ENCODE measurements at regions not wholly inside any gene's neighbourhood (a gene's known extent, or its start where the extent isn't known, plus 50 kb on each side); places are given as distances from the start of the nearest gene placed in this dataset.

DNA sequence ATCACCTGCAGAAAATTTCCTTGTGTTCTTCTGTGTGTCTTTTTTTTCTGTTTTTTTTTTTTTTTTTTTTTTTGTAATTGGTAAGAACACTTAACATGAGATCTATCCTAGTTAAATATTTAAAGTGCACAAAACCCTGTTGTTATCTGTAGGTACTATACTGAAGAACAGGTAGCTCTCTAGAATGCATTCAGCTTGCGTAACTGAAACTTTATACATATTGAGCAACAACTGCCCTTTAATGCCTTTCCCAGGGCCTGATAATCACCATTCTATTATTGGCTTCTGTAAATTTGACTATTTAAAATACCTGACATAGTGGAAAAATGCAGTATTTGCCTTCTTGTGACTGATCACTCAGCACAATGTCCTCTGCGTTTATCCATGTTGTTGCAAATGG lies 701.8 kb downstream of the SUCLG1 start:
- H3K4me1 ChIP-seq (ENCODE audit: insufficient read depth, low read length), result no peaks in the 10 kb centered on the region
- ChIA-PET CTCF (interaction anchor here (0.7 kb wide), 1 partner anchor 270 kb away, joined by 3 read pairs; no protein-coding TSS in a partner anchor), POLR2A (no interaction called here)
- H3K36me3 ChIP-seq (ENCODE audit: insufficient read depth, low read length), result no peaks in the 10 kb centered on the region
- Mint-ChIP-seq H3K27ac (no peak overlapping the region), H3K4me3 (no peak overlapping the region), H3K4me1 (ENCODE audit: low read depth) (no peaks in the 10 kb centered on the region), H3K9me3 (peaks cover 14% of the 10 kb centered on the region), H3K36me3 (ENCODE audit: low read depth) (no peaks in the 10 kb centered on the region), H3K27me3 (no peaks in the 10 kb centered on the region)
- DNase-seq, result no peak
- no peak overlapping the region for H3K27ac ChIP-seq (ENCODE audit: low read depth in 1 of 2, low read length in 2 of 2)
- no peak for ATAC-seq (ENCODE audit: poor library complexity)
- H3K27me3 ChIP-seq (ENCODE audit: control insufficient read depth in 1 of 2, insufficient read depth in 2 of 2, low read length in 2 of 2), result no peaks in the 10 kb centered on the region
- peaks cover 0 to 6% of the 10 kb centered on the region in 2 experiments for H3K9me3 ChIP-seq (ENCODE audit: control insufficient read depth in 1 of 2, insufficient read depth in 1 of 2, low read length in 2 of 2)
- TF ChIP-seq, protein P1, sequence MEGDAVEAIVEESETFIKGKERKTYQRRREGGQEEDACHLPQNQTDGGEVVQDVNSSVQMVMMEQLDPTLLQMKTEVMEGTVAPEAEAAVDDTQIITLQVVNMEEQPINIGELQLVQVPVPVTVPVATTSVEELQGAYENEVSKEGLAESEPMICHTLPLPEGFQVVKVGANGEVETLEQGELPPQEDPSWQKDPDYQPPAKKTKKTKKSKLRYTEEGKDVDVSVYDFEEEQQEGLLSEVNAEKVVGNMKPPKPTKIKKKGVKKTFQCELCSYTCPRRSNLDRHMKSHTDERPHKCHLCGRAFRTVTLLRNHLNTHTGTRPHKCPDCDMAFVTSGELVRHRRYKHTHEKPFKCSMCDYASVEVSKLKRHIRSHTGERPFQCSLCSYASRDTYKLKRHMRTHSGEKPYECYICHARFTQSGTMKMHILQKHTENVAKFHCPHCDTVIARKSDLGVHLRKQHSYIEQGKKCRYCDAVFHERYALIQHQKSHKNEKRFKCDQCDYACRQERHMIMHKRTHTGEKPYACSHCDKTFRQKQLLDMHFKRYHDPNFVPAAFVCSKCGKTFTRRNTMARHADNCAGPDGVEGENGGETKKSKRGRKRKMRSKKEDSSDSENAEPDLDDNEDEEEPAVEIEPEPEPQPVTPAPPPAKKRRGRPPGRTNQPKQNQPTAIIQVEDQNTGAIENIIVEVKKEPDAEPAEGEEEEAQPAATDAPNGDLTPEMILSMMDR (IDR thresholded peaks at IDR 0.05), result no peak
- no peak overlapping the region for H3K4me3 ChIP-seq (ENCODE audit: low read length)
- intact Hi-C loops (cut with DNase I, micrococcal nuclease), result no loop called here

DNA sequence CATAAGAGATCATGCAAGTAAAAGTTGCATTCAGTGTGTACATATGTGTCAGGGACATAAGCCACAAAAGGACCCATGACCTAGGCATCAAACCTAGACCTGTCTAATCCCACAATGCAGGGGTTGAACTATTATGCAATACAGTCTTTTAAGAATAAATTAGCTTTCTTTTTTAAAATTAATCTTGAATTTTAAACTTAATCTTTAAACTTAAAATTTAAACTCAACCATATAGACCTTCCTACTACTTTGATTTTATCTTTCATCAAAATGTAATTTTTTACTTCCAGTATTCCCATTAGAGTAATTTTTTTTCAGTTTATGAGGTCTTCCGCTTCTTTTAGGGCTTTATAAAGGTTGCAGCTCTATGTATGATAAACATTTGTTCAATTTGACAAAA lies 702.9 kb downstream of the SUCLG1 start:
- POLR2A ChIA-PET, result interaction anchor here (0.6 kb wide), 1 partner anchor 1754 kb away, joined by 3 read pairs; no protein-coding TSS in a partner anchor
- no peak overlapping the region for H3K4me3 Mint-ChIP-seq
- CTCF ChIA-PET, result no interaction called here

DNA sequence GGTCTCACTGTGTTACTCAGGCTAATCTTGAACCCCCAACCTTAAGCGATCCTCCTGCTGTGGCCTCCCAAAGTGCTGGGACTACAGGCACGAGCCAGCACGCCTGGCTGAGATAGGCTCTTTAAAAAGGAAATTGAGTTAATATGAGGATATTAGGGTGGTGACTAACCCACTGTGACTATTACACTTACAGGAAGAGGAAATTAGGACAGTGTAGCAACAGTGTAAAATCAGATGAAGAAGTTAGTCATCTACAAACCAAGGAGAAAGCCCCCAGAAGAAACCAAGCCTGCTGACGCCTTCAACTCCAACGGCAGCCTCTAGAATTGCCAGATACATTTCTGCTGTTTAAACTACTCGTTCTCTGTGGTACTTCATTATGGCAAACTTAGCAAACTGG lies 711.9 kb downstream of the SUCLG1 start:
- Mint-ChIP-seq H3K4me3 (no peak overlapping the region), H3K27me3 (no peaks in the 10 kb centered on the region), H3K4me1 (ENCODE audit: low read depth) (no peaks in the 10 kb centered on the region), H3K27ac (no peak overlapping the region), H3K9me3 (peaks cover 3% of the 10 kb centered on the region), H3K36me3 (ENCODE audit: low read depth) (no peaks in the 10 kb centered on the region)
- no peaks in the 10 kb centered on the region for H3K27me3 ChIP-seq (ENCODE audit: control insufficient read depth in 1 of 2, insufficient read depth in 2 of 2, low read length in 2 of 2)
- H3K4me3 ChIP-seq (ENCODE audit: low read length), result no peak overlapping the region
- ChIA-PET POLR2A (no interaction called here), CTCF (no interaction called here)
- H3K27ac ChIP-seq (ENCODE audit: low read depth in 1 of 2, low read length in 2 of 2), result no peak overlapping the region
- H3K9me3 ChIP-seq (ENCODE audit: control insufficient read depth in 1 of 2, insufficient read depth in 1 of 2, low read length in 2 of 2), result peaks cover 0 to 8% of the 10 kb centered on the region in 2 experiments
- TF ChIP-seq, protein P1 (IDR thresholded peaks at IDR 0.05), result no peak
- H3K36me3 ChIP-seq (ENCODE audit: insufficient read depth, low read length), result no peaks in the 10 kb centered on the region
- DNase-seq (no peak), ATAC-seq (ENCODE audit: poor library complexity) (no peak)
- no peaks in the 10 kb centered on the region for H3K4me1 ChIP-seq (ENCODE audit: insufficient read depth, low read length)
- intact Hi-C loops (cut with DNase I, micrococcal nuclease), result no loop called here

More for the DNA sequence above, 702.9 kb downstream of the SUCLG1 start:
- no peak for ATAC-seq (ENCODE audit: poor library complexity)
- H3K27ac Mint-ChIP-seq, result no peak overlapping the region
- H3K36me3 Mint-ChIP-seq (ENCODE audit: low read depth), result no peaks in the 10 kb centered on the region
- H3K27me3 Mint-ChIP-seq, result no peaks in the 10 kb centered on the region
- intact Hi-C loops (cut with DNase I, micrococcal nuclease), result no loop called here
- H3K4me1 Mint-ChIP-seq (ENCODE audit: low read depth), result no peaks in the 10 kb centered on the region
- H3K4me1 ChIP-seq (ENCODE audit: insufficient read depth, low read length), result no peaks in the 10 kb centered on the region
- no peak for DNase-seq
- TF ChIP-seq, protein P1 (IDR thresholded peaks at IDR 0.05), result no peak
- H3K36me3 ChIP-seq (ENCODE audit: insufficient read depth, low read length), result no peaks in the 10 kb centered on the region
- peaks cover 10% of the 10 kb centered on the region for H3K9me3 Mint-ChIP-seq
- H3K27me3 ChIP-seq (ENCODE audit: control insufficient read depth in 1 of 2, insufficient read depth in 2 of 2, low read length in 2 of 2), result no peaks in the 10 kb centered on the region
- H3K4me3 ChIP-seq (ENCODE audit: low read length), result no peak overlapping the region
- peaks cover 0 to 1% of the 10 kb centered on the region in 2 experiments for H3K9me3 ChIP-seq (ENCODE audit: control insufficient read depth in 1 of 2, insufficient read depth in 1 of 2, low read length in 2 of 2)
- H3K27ac ChIP-seq (ENCODE audit: low read depth in 1 of 2, low read length in 2 of 2), result no peak overlapping the region
